B cell (primary cell): ENCODE measurements at regions not wholly inside any gene's neighbourhood (a gene's known extent, or its start where the extent isn't known, plus 50 kb on each side); places are given as distances from the start of the nearest gene placed in this dataset.

ENCODE experiments used
- ATAC-seq: fragments of 200-7000 bp; cut with Tn5 transposase; one replicate; pipeline ENCODE4 v1.10.0; 2021; ENCODE audit warnings: low read depth, mild to moderate bottlenecking, moderate number of reproducible peaks, moderate library complexity
- CTCF ChIA-PET: fragments of 350-600 bp; sonication (Branson Sonifier 250); formaldehyde crosslinking; loops from one replicate; lab custom pipeline; 2021; ENCODE audit warnings: antibody characterized with exemption, inconsistent platforms; lab: Charles Lee
- POLR2A ChIA-PET: fragments of 350-600 bp; sonication (Branson Sonifier 250); formaldehyde crosslinking; loops from one replicate; lab custom pipeline; 2021; ENCODE audit warnings: antibody characterized with exemption; lab: Charles Lee
- DNase-seq: peaks from one replicate; pipeline ENCODE4 v3.0.0; 2013
- H2AFZ ChIP-seq: 2 replicates; pipeline ENCODE4 v1.6.1; 2012; ENCODE audit warnings: mild to moderate bottlenecking, low read depth, low read length; ENCODE audit not compliant: insufficient read depth, poor library complexity, severe bottlenecking
- H3K27ac ChIP-seq, 2 donors: 1 replicate in 1 of 2; 2 replicates in 1 of 2; pipeline ENCODE4 v1.5.1; 2012 to 2013; ENCODE audit warnings: low read length in 2 of 2, mild to moderate bottlenecking in 2 of 2, moderate library complexity in 1 of 2
- H3K27me3 ChIP-seq, 4 experiments: fragments of 200-600 bp in 1 of 4; sonication (generic) in 1 of 4; replicated peaks in 1 of 4; 1 replicate in 2 of 4; 2 replicates in 2 of 4; pipeline versions ENCODE4 v1.6.1 to v1.7.0; 2013 to 2016; ENCODE audit warnings: low read length in 3 of 4, mild to moderate bottlenecking in 2 of 4, mixed read lengths in 1 of 4, moderate library complexity in 1 of 4; ENCODE audit not compliant: insufficient read depth in 4 of 4, control insufficient read depth in 3 of 4; ENCODE audit errors: control extremely low read depth in 1 of 4
- H3K36me3 ChIP-seq, 2 experiments: replicated peaks in 1 of 2; 1 replicate in 1 of 2; 2 replicates in 1 of 2; pipeline versions ENCODE4 v1.6.1 to v1.7.1; 2013; ENCODE audit warnings: low read length in 1 of 2; ENCODE audit not compliant: insufficient read depth in 2 of 2, control insufficient read depth in 1 of 2; ENCODE audit errors: control extremely low read depth in 1 of 2, extremely low read depth in 1 of 2
- H3K4me1 ChIP-seq, 2 donors: fragments of 200-600 bp in 1 of 2; sonication (generic) in 1 of 2; 1 replicate in 1 of 2; 2 replicates in 1 of 2; pipeline versions ENCODE4 v1.5.1 to v1.6.1; 2013 to 2017; ENCODE audit warnings: low read length in 2 of 2; ENCODE audit not compliant: control insufficient read depth in 2 of 2, insufficient read depth in 2 of 2
- H3K4me2 ChIP-seq: replicated peaks from 2 replicates; pipeline ENCODE3; 2012; ENCODE audit warnings: mild to moderate bottlenecking, low read depth, low read length; ENCODE audit not compliant: poor library complexity, severe bottlenecking
- H3K4me3 ChIP-seq, 5 experiments: fragments of 200-600 bp in 1 of 5; sonication (generic) in 1 of 5; 1 replicate in 3 of 5; 2 replicates in 2 of 5; pipeline versions ENCODE4 v1.5.1 to v1.7.0; 2011 to 2016; ENCODE audit warnings: low read length in 4 of 5, mild to moderate bottlenecking in 4 of 5, low read depth in 2 of 5, control low read depth in 1 of 5, moderate library complexity in 1 of 5; ENCODE audit not compliant: insufficient read depth in 1 of 5; ENCODE audit errors: control extremely low read depth in 1 of 5, extremely low read depth in 1 of 5
- H3K79me2 ChIP-seq: fragments of 200-600 bp; sonication (generic); one replicate; pipeline ENCODE4 v1.6.0; 2016; ENCODE audit warnings: low read length; ENCODE audit not compliant: control insufficient read depth, insufficient read depth
- H3K9ac ChIP-seq: fragments of 200-600 bp; sonication (generic); 2 replicates; pipeline ENCODE4 v1.6.1; 2017; ENCODE audit warnings: mild to moderate bottlenecking, low read length, moderate library complexity
- H3K9me3 ChIP-seq, 3 donors: one replicate each; pipeline versions ENCODE4 v1.6.1 to v1.7.1; 2013; ENCODE audit warnings: low read length in 2 of 3; ENCODE audit not compliant: control insufficient read depth in 2 of 3, insufficient read depth in 1 of 3; ENCODE audit errors: control extremely low read depth in 1 of 3
- H4K20me1 ChIP-seq: 2 replicates; pipeline ENCODE4 v1.6.0; 2012; ENCODE audit warnings: mild to moderate bottlenecking, low read length; ENCODE audit not compliant: insufficient read depth, control insufficient read depth, poor library complexity, severe bottlenecking
- H3K27ac Mint-ChIP-seq: one replicate; pipeline ENCODE4 v1.8.0; 2021; ENCODE audit warnings: mixed read lengths
- H3K27me3 Mint-ChIP-seq: one replicate; pipeline ENCODE4 v1.8.0; 2021; ENCODE audit warnings: mixed read lengths
- H3K4me1 Mint-ChIP-seq: one replicate; pipeline ENCODE4 v1.8.0; 2021; ENCODE audit warnings: mixed read lengths
- H3K4me3 Mint-ChIP-seq: one replicate; pipeline ENCODE4 v1.8.0; 2021; ENCODE audit warnings: mixed read lengths
- H3K9me3 Mint-ChIP-seq: one replicate; pipeline ENCODE4 v1.8.0; 2022; ENCODE audit warnings: mixed read lengths; ENCODE audit not compliant: insufficient read depth
- CTCF ChIP-seq: fragments of 200-600 bp; IDR thresholded peaks from one replicate; pipeline ENCODE4 v1.8.0; 2022; ENCODE audit warnings: antibody characterized with exemption, mild to moderate bottlenecking
- EZH2 ChIP-seq: IDR thresholded peaks from 2 replicates; pipeline ENCODE4 v1.6.1; 2012; ENCODE audit warnings: borderline replicate concordance, low read depth, mild to moderate bottlenecking, moderate library complexity, low read length; ENCODE audit not compliant: insufficient read depth, poor library complexity, severe bottlenecking
- WGBS: methylation state at CpG from one replicate; pipeline ENCODE4 v1.1.5; 2013; ENCODE audit warnings: missing lambda C conversion rate; ENCODE audit not compliant: insufficient coverage; 5-methylcytosine and 5-hydroxymethylcytosine counted together
- intact Hi-C: fragments of 100-400 bp; cut with micrococcal nuclease; formaldehyde crosslinking; loops from one replicate; pipeline ENCODE4 v1.10.0; 2022

DNA sequence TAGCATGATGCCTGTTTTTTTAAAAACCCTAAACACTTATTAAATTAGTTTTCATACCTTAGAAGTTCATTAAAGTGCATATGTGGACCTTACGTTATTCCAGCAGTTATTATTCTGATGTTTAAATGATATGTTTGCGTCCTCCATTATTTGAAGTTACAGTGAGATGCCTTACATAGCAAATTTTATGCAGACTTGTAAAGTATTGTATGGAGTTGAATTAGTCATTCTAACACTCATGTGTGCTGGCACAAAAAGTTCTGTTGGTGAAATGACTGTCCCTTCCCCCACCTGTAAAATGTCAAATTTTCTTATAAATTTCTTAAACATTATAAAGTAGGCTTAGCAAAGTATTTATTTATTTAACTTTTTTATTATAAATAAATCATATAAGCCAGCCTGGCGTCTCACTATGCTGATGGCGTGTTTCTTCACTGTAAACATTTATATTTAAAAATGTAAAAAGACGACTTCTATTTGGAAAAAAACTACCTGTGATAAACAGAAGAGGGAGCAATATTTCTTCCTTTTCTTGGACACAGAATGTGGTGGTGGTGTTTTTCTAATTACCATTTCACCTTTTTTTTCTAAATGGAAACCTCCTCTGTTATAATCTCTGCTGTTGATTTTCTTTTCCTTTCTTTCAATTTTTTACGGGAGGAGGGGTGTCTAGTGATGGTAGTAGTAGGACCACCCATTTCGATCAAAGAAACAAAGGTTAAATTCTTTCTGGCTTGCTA lies 155.4 kb downstream of the RFPL4B start:
- Mint-ChIP-seq H3K4me3 (no peak overlapping the region), H3K27me3 (peaks cover 3% of the 10 kb centered on the region), H3K4me1 (no peaks in the 10 kb centered on the region), H3K27ac (no peak overlapping the region), H3K9me3 (no peaks in the 10 kb centered on the region)
- no peak overlapping the region for H3K4me2 ChIP-seq
- no peaks in the 10 kb centered on the region for H3K79me2 ChIP-seq
- no peaks in the 10 kb centered on the region for H4K20me1 ChIP-seq
- no peaks in the 10 kb centered on the region for H3K9me3 ChIP-seq
- H3K36me3 ChIP-seq, result no peaks in the 10 kb centered on the region
- H3K4me1 ChIP-seq, result no peaks in the 10 kb centered on the region
- H2AFZ ChIP-seq, result no peak overlapping the region
- TF ChIP-seq CTCF, result no peak
- TF ChIP-seq EZH2, result no peak
- no peak overlapping the region for H3K27ac ChIP-seq
- no peak overlapping the region for H3K4me3 ChIP-seq
- CTCF ChIA-PET, result no interaction called here
- WGBS, result no CpG with 5 or more reads among the region's 7 CpGs
- DNase-seq (no peak), ATAC-seq (no peak)
- no peaks in the 10 kb centered on the region for H3K27me3 ChIP-seq
- POLR2A ChIA-PET, result no interaction called here
- no peak overlapping the region for H3K9ac ChIP-seq
- intact Hi-C loops, result no loop called here

GRCh38 chr6:112503091-112503596 lies 156.0 kb downstream of the RFPL4B start:
- Histone ChIP-seq H3K27ac (no peak overlapping the region), H2AFZ (no peak overlapping the region), H3K4me3 (no peak overlapping the region), H3K36me3 (no peaks in the 10 kb centered on the region), H3K4me1 (no peaks in the 10 kb centered on the region), H3K9ac (no peak overlapping the region), H4K20me1 (no peaks in the 10 kb centered on the region), H3K4me2 (no peak overlapping the region), H3K27me3 (no peaks in the 10 kb centered on the region), H3K79me2 (no peaks in the 10 kb centered on the region), H3K9me3 (no peaks in the 10 kb centered on the region)
- Mint-ChIP-seq H3K4me1 (no peaks in the 10 kb centered on the region), H3K27ac (no peak overlapping the region), H3K27me3 (peaks cover 3% of the 10 kb centered on the region), H3K9me3 (no peaks in the 10 kb centered on the region), H3K4me3 (no peak overlapping the region)
- no peak for DNase-seq
- CTCF ChIA-PET, result no interaction called here
- POLR2A ChIA-PET, result no interaction called here
- intact Hi-C loops, result no loop called here
- WGBS, result 75% methylated on average over 6 of the region's 6 CpGs
- TF ChIP-seq CTCF, result no peak
- no peak for TF ChIP-seq EZH2
- ATAC-seq, result no peak
